HepG2 (cell line): ENCODE measurements at regions not wholly inside any gene's neighbourhood (a gene's known extent, or its start where the extent isn't known, plus 50 kb on each side); places are given as distances from the start of the nearest gene placed in this dataset.

Source experiments
- ATAC-seq: fragments of 200-7000 bp; cut with Tn5 transposase; 3 replicates; pipeline ENCODE4 v1.9.1; 2020; ENCODE audit warnings: mild to moderate bottlenecking, moderate library complexity
- BruUV-seq: library from RNA; stranded (reverse); fragments of 400-500 nt; replicated peaks from 2 replicates; lab custom pipeline; 2021; lab: Mats Ljungman, UMichigan
- CTCF ChIA-PET: fragments of 300-600 bp; formaldehyde crosslinking; extraction: SDS; loops from one replicate; lab custom pipeline; 2021; ENCODE audit warnings: low total read pairs, inconsistent platforms, low intra/inter-chr PET ratio; lab: Yijun Ruan, JAX
- POLR2A ChIA-PET: fragments of 350-600 bp; sonication (Branson Sonifier 250); formaldehyde crosslinking; loops from one replicate; lab custom pipeline; 2020; ENCODE audit warnings: antibody characterized with exemption, inconsistent platforms; lab: Yijun Ruan, JAX
- DNase-seq: peaks from one replicate; pipeline ENCODE4 v3.0.0-alpha.2; 2015; ENCODE audit warnings: low spot score
- FAIRE-seq: peaks from 3 replicates; lab custom pipeline; 2011; peaks lifted over from hg19 to GRCh38; lab: Jason Lieb, UNC
- H2AFZ ChIP-seq: one replicate; pipeline ENCODE4 v1.6.1; 2011; ENCODE audit warnings: low read length, inconsistent platforms
- H3K27ac ChIP-seq: fragments of 300-600 bp; 3 replicates; pipeline ENCODE4 v1.8.0; 2011; ENCODE audit warnings: mixed run types, mild to moderate bottlenecking, mixed read lengths, low read length, inconsistent platforms; ENCODE audit not compliant: insufficient read depth; ENCODE audit errors: extremely low read length
- H3K27me3 ChIP-seq, 2 experiments: fragments of 200-600 bp in 1 of 2; 2 replicates in 1 of 2; 3 replicates in 1 of 2; pipeline versions ENCODE4 v1.6.0 to v1.8.0; 2011; ENCODE audit warnings: low read length in 2 of 2, mild to moderate bottlenecking in 2 of 2, moderate library complexity in 2 of 2, inconsistent platforms in 1 of 2; ENCODE audit not compliant: insufficient read depth in 2 of 2, control insufficient read depth in 1 of 2
- H3K36me3 ChIP-seq, 2 experiments: fragments of 200-600 bp in 1 of 2; replicated peaks in 1 of 2; 2 replicates in 1 of 2; 3 replicates in 1 of 2; pipeline versions ENCODE4 v1.5.1 to v1.8.0; 2011; ENCODE audit warnings: low read length in 2 of 2, inconsistent platforms in 1 of 2; ENCODE audit not compliant: insufficient read depth in 2 of 2, control insufficient read depth in 1 of 2
- H3K4me1 ChIP-seq: 2 replicates; pipeline ENCODE4 v1.5.1; 2012; ENCODE audit warnings: low read length, inconsistent platforms; ENCODE audit not compliant: insufficient read depth
- H3K4me2 ChIP-seq: 2 replicates; pipeline ENCODE4 v1.6.0; 2011; ENCODE audit warnings: low read depth, low read length, inconsistent platforms
- H3K4me3 ChIP-seq, 3 experiments: fragments of 200-600 bp in 1 of 3; sonication (generic), shearing (Covaris generic) in 1 of 3; replicated peaks in 1 of 3; 2 replicates each; pipeline ENCODE4 v1.5.1; 2011 to 2016; ENCODE audit warnings: low read length in 3 of 3, inconsistent platforms in 2 of 3, low read depth in 2 of 3, mild to moderate bottlenecking in 2 of 3, control low read depth in 1 of 3, mixed read lengths in 1 of 3; ENCODE audit not compliant: insufficient read depth in 1 of 3
- H3K79me2 ChIP-seq: one replicate; pipeline ENCODE4 v1.6.1; 2011; ENCODE audit warnings: low read length, inconsistent platforms; ENCODE audit not compliant: insufficient read depth
- H3K9ac ChIP-seq: 2 replicates; pipeline ENCODE4 v1.6.0; 2011; ENCODE audit warnings: mild to moderate bottlenecking, low read depth, low read length, inconsistent platforms; ENCODE audit not compliant: insufficient read depth
- H3K9me3 ChIP-seq: 2 replicates; pipeline ENCODE4 v1.5.1; 2012; ENCODE audit warnings: mild to moderate bottlenecking, low read length
- H4K20me1 ChIP-seq: 2 replicates; pipeline ENCODE4 v1.6.0; 2011; ENCODE audit warnings: inconsistent platforms, mild to moderate bottlenecking, low read length, moderate library complexity; ENCODE audit not compliant: insufficient read depth
- ZNF17 ChIP-seq: sonication (generic); formaldehyde crosslinking; IDR thresholded peaks from 2 replicates; pipeline ENCODE4 v1.5.0; 2020; ENCODE audit warnings: mild to moderate bottlenecking, missing genetic modification reagents
- ZNF713 ChIP-seq: sonication (generic); formaldehyde crosslinking; IDR thresholded peaks from 2 replicates; pipeline ENCODE4 v1.4.0; 2020; ENCODE audit warnings: mild to moderate bottlenecking, missing genetic modification reagents
- in situ Hi-C: cut with HindIII; loops from 2 replicates; pipeline ENCODE4 v1.10.0; 2017; ENCODE audit warnings: low pct_unique_long_range_greater_than_20kb; ENCODE audit not compliant: extremely low pct_ligation_motif_present
- intact Hi-C: fragments of 100-400 bp; cut with micrococcal nuclease; formaldehyde crosslinking; loops from one replicate; pipeline ENCODE4 v1.10.0; 2022; ENCODE audit not compliant: unreplicated experiment
- TF ChIP-seq, protein P1 (sequence below): sonication (generic); formaldehyde crosslinking; IDR thresholded peaks from 2 replicates; pipeline ENCODE4 v1.5.0; 2020; ENCODE audit warnings: mild to moderate bottlenecking, low read depth, missing genetic modification reagents, borderline replicate concordance
- TF ChIP-seq, protein P2 (sequence below): sonication (generic); formaldehyde crosslinking; IDR thresholded peaks from 2 replicates; pipeline ENCODE4 v1.4.0; 2020; ENCODE audit warnings: mild to moderate bottlenecking, missing genetic modification reagents, borderline replicate concordance

- H3K9me3 ChIP-seq, result no peaks in the 10 kb centered on the region
- BruUV-seq, result no TSS peak
- POLR2A ChIA-PET, result no interaction called here
- H3K79me2 ChIP-seq, result no peaks in the 10 kb centered on the region
- in situ Hi-C loops, result no loop called here
- H3K27me3 ChIP-seq, result no peaks in the 10 kb centered on the region; a peak in 1 of 5 replicates
- H3K36me3 ChIP-seq, result no peaks in the 10 kb centered on the region
- TF ChIP-seq ZNF17 (CRISPR knock-in tag) (no peak), ZNF713 (CRISPR knock-in tag) (no peak)
- TF ChIP-seq, protein P1, sequence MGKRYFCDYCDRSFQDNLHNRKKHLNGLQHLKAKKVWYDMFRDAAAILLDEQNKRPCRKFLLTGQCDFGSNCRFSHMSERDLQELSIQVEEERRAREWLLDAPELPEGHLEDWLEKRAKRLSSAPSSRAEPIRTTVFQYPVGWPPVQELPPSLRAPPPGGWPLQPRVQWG (CRISPR knock-in tag), result no peak
- TF ChIP-seq, protein P2, sequence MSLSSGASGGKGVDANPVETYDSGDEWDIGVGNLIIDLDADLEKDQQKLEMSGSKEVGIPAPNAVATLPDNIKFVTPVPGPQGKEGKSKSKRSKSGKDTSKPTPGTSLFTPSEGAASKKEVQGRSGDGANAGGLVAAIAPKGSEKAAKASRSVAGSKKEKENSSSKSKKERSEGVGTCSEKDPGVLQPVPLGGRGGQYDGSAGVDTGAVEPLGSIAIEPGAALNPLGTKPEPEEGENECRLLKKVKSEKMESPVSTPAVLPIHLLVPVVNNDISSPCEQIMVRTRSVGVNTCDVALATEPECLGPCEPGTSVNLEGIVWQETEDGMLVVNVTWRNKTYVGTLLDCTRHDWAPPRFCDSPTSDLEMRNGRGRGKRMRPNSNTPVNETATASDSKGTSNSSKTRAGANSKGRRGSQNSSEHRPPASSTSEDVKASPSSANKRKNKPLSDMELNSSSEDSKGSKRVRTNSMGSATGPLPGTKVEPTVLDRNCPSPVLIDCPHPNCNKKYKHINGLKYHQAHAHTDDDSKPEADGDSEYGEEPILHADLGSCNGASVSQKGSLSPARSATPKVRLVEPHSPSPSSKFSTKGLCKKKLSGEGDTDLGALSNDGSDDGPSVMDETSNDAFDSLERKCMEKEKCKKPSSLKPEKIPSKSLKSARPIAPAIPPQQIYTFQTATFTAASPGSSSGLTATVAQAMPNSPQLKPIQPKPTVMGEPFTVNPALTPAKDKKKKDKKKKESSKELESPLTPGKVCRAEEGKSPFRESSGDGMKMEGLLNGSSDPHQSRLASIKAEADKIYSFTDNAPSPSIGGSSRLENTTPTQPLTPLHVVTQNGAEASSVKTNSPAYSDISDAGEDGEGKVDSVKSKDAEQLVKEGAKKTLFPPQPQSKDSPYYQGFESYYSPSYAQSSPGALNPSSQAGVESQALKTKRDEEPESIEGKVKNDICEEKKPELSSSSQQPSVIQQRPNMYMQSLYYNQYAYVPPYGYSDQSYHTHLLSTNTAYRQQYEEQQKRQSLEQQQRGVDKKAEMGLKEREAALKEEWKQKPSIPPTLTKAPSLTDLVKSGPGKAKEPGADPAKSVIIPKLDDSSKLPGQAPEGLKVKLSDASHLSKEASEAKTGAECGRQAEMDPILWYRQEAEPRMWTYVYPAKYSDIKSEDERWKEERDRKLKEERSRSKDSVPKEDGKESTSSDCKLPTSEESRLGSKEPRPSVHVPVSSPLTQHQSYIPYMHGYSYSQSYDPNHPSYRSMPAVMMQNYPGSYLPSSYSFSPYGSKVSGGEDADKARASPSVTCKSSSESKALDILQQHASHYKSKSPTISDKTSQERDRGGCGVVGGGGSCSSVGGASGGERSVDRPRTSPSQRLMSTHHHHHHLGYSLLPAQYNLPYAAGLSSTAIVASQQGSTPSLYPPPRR, result no peak
- peaks cover 7% of the 10 kb centered on the region for H3K4me1 ChIP-seq
- no peak overlapping the region for H2AFZ ChIP-seq
- CTCF ChIA-PET, result no interaction called here
- FAIRE-seq, result no peak
- H3K9ac ChIP-seq, result no peak overlapping the region
- H3K4me2 ChIP-seq, result no peak overlapping the region
- H3K27ac ChIP-seq, result no peak overlapping the region
- intact Hi-C loops, result no loop called here
- DNase-seq, result no peak
- ATAC-seq, result no peak
- H3K4me3 ChIP-seq, result no peak overlapping the region
- H4K20me1 ChIP-seq, result no peaks in the 10 kb centered on the region
Measured at GRCh38 chr1:178639326-178639725, 85.7 kb upstream of the RALGPS2 start.
